HG02642 (cell line): ENCODE measurements at regions not wholly inside any gene's neighbourhood (a gene's known extent, or its start where the extent isn't known, plus 50 kb on each side); places are given as distances from the start of the nearest gene placed in this dataset.
"Not testable (repeated sequence)": the region's sequence is repeated elsewhere in the genome, so short reads cannot be mapped to it uniquely, and the experiment has no call there.

ENCODE experiments used
- ATAC-seq: cut with Tn5 transposase; IDR thresholded peaks from one replicate; pipeline ENCODE4 v1.9.1; 2021; ENCODE audit warnings: mild to moderate bottlenecking; ENCODE audit not compliant: unreplicated experiment, poor library complexity

GRCh38 chr12:86407620-86408208 lies 151.5 kb upstream of the MGAT4C start:
- ATAC-seq: no peak

DNA sequence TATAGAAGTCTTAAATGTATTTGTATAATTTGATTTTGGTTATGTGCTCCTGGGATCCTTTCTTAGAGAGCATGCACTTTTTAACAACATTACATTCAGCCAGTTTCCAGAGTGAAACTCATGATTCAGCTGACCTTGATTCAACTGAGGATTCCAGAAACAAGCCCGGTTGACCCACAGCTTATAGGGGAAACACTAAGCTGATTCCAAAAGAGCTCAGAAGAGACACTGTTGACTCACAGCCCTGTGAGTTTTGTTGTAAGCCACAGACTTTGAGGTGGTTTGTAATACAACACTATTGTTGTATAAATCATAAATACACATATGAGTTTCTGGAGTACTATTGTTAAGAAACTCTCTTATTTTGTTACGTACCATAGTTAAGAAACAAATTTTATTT lies 133.8 kb upstream of the MGAT4C start:
- no peak for ATAC-seq

GRCh38 chr12:86387591-86388145 lies 131.5 kb upstream of the MGAT4C start:
- no peak for ATAC-seq

DNA sequence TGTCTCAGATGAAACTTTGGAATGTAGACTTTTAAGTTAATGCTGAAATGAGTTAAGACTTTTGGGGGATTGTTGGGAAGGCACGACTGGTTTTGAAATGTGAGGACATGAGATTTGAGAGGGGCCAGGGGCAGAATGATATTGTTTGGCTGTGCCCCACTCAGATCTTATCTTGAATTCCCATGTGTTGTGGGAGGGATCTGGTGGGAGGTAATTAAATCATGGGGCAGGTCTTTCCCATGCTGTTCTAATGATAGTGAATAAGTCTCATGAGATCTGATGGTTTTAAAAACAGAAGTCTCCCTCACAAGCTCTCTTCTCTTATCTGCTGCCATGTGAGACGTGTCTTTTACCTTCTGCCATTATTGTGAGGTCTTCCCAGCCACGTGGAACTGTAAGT lies 127.6 kb upstream of the MGAT4C start:
- not testable (repeated sequence) for ATAC-seq

DNA sequence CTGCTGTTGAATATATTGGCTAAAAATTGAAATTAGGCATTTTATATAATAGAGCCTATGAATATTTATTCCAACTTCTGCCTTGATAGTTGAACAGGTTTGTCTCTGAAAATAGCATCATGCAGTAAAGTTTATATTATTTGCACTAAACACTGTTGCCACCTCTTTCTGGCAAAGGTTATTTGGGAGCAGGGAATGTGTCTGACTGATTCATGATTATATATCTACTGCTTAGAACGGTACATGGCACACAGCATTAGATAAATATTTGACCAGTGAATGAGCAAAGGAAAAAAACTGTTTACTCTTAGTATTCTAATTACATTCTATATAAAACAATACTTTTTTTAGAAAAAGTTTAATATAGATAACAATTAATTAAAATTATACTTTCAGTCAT lies 123.1 kb upstream of the MGAT4C start:
- ATAC-seq: no peak

DNA sequence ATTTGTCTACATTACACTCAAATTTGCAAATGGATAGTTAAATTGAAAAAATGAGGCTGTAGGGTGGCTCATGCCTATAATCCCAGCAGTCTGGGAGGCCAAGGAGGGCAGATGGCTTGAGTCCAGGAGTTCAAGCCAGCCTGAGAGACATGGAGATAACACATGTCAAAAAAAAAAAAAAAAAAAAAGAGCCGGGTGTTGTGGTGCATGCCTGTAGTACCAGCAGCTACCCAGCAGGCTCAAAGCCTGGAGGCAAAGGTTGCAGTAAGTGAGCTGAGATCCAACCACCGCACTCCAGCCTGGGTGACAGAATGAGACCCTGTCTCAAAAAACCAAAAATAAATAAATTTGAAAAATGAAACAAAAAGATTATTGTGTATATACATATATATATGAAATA lies 119.9 kb upstream of the MGAT4C start:
- no peak for ATAC-seq

GRCh38 chr12:86373813-86374212 lies 117.6 kb upstream of the MGAT4C start:
- ATAC-seq: no peak

- no peak for ATAC-seq
Observed at GRCh38 chr12:86367137-86367536, 110.9 kb upstream of the MGAT4C start.

- no peak for ATAC-seq
Observed at GRCh38 chr12:86349196-86349595, 93.0 kb upstream of the MGAT4C start.

- no peak for ATAC-seq
Observed at GRCh38 chr12:86333955-86334522, 77.8 kb upstream of the MGAT4C start.

DNA sequence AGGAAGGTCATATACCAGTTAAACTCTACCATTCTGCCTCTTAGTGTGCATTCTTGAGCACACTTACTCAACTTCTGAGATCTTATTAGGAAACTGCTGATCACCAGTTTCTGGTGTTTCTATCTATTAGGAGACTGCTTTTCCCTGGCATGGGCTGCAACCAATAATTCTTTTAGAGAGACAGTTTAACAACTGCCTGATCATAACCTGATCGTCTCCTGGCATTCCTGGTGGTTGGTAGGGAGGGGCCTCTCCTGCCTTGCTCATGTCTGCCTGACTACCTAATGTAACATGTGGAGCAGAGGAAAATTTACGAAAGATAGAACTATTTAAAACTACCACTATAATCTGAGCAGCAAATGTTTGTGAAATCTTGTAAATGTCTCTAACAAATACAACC lies 75.3 kb upstream of the MGAT4C start:
- ATAC-seq: no peak

DNA sequence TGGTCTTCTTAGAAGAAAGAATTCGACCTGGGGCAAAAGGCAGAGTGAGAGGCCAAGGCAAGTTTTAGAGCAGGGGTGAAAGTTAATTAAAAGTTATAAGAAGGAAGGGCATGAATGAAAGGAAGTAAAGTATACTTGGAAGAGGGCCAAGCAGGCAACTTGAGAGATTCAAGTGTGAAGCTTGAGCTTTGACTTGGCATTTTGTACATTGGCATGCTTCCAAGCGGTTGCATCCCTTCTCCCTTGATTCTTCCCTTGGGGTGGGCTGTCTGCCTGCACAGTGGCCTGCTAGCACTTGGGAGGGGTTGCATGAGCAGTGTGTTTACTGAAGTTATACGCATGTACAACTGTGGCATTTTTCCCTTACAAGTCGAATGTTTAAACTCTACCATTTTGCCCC lies 74.8 kb upstream of the MGAT4C start:
- no peak for ATAC-seq

- no peak for ATAC-seq
Observed at GRCh38 chr12:86312232-86312631, 56.0 kb upstream of the MGAT4C start.
